Breast epithelium (tissue), 3 donors: ENCODE measurements at regions not wholly inside any gene's neighbourhood (a gene's known extent, or its start where the extent isn't known, plus 50 kb on each side); places are given as distances from the start of the nearest gene placed in this dataset.

Experiments used
- CTCF ChIP-seq, 3 donors: fragments of 450-650 bp; IDR thresholded peaks; one replicate each; pipeline ENCODE4 v1.5.1; 2016 to 2017; ENCODE audit warnings: antibody characterized with exemption in 3 of 3, mild to moderate bottlenecking in 3 of 3, moderate library complexity in 3 of 3
- POLR2A ChIP-seq: fragments of 450-650 bp; IDR thresholded peaks from one replicate; pipeline ENCODE4 v1.6.1; 2016; ENCODE audit warnings: antibody characterized with exemption, mild to moderate bottlenecking, moderate library complexity

GRCh38 chr4:122313006-122313646 lies 65.7 kb upstream of the ADAD1 start:
- TF ChIP-seq CTCF (IDR thresholded peaks at IDR 0.05) (no peak), POLR2A (no peak)
